ENCODE measurements at regions not wholly inside any gene's neighbourhood (a gene's known extent, or its start where the extent isn't known, plus 50 kb on each side); places are given as distances from the start of the nearest gene placed in this dataset.

DNA sequence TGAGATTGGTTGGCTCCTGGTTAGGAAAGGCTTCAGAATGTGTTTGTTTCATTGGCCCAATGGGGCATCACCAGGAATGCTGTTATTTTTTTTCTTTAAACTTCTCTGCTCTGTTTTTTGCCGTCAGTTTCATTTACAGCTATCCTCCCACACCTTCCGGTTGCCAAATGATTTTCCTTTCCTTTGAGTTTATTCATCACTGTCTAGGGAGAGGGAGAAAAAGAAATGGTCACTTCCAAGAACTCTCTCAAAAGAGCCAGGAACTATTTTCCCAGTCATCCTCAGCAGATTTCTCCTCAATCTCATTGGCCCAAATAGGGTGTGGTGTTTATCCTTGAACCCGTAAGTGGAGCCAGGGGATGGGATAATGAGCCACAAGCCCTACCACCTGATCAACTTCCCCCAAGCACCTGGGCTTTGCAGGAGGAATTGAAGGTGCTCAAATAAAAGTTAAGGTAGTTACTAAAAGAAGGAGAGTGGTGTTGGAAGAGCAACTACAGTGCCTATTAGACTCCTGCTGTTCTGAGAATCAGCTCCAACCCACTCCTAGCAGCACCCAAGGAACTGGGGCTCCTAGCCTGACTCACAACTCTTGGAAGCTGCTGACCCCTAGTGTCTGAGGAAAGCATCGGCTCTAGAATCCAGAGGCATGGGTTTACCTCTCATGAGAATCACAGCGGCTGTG, 183.8 kb upstream of the IL12A start:
- DNase-seq, result peak in 1 of 2 donors; percentile 81

DNA sequence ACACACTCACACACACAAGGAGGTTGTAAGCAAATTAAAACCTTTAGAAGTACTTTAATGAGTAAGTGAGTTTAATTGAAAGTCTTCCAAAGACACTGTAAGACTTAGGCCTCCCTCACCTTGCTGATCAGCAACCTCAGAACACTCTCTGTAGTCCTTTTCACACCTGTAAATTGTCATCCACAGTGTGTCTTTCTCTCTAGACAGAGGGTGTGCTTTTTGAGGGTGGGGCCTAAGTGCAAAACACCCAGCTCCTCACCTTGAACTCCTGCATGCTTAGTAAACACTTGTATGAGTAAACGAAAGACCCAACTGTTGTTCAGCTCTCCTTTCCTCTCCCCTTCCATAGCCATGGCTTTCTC, 183.2 kb upstream of the IL12A start:
- no peak for DNase-seq

DNA sequence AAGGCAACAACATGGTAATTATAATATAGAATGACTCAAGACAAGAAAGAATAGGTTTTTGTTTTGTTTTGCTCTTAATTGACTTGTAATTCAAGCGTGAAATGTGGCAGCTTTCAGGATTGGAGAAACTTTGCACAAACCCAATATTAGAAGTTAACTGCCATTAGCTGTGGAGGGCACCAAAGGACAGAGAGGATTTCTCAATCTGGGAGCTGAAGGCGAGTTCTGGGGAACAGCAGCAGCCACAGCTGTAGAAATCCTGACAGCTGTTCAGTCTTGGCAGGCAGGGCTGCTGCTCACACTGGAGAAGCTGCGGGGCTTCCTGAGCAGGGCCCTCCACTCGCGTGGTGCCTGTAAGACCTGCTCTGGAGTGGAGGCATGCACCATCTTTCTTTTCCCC, 182.2 kb upstream of the IL12A start:
- no peak for DNase-seq

DNA sequence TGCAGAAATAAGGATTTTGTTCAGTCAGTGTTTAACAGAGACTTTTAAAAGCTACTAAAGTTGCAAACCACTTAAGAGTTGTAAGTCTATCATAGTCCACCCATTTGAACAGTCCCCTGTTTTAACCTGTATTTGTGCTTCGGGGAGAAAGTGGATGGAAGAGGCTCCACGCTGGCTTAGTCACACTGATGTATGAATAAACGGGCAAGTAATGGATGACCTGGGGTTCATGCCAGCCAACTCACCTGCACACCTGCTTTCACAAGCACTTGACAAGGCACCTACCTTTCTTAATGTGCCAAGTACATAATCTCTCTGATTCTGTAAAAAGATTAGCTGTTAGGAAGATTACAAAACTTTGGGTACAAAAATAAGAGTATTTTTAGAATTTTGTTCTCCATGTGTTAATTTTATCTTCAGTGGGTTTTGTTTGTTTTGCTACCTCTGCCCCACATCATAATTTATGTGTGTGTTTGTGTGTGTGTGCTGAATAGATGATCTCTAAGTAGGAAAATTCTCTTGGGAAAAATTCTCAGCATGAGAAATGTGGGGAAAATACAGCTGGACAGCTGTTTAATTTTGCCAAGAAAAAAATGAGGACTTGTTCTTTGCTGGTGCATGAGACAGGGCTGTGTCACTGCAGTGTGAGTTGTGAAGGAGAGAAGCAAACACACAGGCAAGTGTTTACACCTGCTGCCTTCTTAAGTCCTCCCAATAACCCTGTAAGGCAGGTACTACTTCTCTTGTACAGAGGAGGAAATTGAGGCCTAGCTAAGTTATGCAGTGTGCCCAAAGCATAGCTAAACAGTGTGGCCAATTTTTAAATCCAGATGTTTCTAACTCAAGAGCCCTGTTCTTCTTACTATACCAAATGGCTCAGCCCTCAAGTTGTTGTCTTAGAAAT, 181.2 kb upstream of the IL12A start:
- DNase-seq, result no peak

DNA sequence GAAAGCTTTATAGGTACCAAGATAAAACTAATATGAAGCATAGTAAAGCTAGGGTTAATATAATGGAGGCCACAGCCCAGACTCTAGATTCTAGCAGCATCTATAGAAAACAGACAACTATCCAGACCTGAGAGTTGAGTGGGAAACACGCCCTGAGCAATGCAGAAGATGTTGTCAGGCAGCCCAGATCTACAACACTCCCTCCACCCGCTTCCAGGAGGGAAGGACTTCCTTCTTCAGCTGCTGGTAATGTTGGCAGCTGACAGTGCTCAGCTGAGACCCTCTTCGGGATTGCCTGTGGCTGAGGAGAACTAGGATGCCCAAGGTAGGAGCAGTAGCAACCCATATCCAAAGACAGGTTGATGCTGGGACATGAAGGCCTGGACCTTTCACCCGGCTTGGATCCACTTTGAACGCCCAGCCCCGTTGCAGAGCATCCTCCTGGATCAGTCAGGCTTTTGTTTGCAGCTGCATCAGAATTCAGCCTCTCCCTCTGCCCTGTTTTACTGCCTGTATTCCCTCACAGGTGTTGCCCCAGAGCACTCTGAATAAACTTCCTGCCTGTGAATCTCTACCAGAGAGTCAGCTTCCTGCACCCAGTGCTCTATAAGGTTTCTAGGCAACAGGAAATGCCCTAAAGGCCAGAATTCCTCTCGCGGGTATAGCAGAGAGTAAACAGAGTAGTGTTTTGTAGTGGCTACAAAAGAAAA, 174.7 kb upstream of the IL12A start:
- no peak for DNase-seq

DNA sequence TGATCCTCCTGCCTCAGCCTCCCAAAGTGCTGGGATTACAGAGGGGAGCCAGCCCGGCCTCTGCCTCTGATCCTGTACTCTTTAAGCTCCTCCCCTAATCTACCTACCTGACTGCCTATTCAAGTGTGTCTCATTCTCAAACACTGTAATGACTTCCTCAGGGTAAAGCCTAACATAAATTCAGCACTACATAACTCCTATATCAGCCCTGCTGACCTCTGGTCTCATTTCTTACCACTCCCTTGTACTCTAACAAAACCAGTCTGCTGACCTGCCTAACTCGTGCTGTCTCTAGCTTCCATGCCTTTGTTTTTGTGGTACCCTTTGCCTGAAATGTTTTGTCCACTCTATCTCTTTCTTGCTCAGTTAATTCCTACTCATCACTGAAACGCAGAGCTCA, 172.1 kb upstream of the IL12A start:
- no peak for DNase-seq

DNA sequence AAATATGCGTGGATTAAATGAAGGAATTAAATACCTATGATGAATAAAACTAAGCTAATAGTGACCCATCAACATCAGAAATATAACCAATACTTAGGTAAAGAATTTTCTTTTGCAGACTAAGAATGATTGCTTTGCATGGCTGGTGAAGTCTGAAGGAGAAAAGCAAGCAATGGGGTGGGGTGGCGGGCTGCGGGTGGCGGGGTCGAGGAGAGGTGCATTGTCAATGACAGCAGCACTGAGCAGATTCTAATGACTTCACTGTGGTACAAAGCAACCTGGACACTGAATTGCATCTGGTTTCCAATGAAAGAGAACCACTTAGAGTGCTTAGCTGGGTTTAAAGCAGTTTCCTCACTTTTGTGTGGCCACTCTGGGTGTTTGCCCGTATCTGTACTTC, 171.5 kb upstream of the IL12A start:
- no peak for DNase-seq

DNA sequence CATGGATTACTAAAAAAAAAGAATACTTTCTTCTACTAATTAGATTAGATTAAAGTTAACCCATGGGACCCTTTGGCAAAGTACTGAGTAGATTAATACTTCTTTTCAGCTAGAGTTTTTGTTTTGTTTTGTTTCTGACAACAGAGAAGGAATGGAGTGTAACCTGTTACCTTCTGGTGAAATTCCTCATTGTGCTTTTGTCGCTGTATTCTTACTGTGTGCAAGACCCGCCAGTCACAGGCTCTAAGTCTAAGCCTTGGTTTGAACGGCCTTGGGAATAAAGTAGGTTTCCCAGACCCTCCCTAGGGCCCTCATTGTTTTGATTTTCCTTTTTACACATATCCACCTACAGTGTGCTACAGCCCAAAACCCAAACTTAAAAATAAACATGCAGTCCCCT, 171.1 kb upstream of the IL12A start:
- no peak for DNase-seq

DNA sequence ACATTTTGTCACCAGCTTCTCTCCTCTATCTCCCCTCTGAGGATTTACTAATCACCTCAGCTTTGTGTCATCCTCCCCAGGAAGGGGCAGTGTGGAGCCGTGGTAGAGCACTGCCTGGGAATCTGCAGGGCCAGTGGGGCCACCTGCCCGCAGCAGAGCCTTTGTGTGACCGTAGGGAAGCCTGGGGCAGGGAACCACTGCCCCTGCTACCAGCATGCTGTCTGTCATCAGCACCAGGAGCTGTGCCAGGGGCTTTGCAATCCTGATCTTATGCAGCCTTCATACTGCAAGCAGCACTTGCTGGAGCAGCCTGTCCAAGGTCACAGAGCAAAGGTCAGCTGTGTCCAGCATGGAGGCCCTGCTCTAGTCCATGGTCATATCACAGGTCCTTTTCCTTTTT, 170.2 kb upstream of the IL12A start:
- DNase-seq, result no peak

DNA sequence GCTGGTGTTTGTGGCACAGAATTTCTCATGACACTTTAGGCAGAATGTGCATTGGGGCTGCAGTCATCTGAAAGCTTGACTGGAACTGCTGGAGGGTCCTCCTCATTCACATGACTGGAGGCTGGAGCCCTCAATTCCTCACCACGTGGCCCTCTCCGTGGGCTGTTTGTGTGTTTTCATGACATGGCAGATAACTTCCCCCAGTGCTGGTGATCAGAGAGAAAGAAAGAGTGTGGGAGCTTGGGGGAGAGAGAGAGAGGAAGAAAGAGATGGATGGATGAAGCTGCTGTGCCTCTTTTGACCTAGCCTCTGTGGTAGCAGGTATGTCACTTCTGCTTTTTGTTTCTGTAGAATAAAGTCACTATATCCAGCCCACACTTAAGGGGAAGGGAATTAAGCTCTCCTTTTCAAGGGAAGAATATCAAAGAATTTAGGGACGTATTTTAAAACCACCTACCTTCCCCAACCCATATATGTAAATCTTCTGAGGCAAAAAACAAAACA, 169.6 kb upstream of the IL12A start:
- DNase-seq, result no peak

DNA sequence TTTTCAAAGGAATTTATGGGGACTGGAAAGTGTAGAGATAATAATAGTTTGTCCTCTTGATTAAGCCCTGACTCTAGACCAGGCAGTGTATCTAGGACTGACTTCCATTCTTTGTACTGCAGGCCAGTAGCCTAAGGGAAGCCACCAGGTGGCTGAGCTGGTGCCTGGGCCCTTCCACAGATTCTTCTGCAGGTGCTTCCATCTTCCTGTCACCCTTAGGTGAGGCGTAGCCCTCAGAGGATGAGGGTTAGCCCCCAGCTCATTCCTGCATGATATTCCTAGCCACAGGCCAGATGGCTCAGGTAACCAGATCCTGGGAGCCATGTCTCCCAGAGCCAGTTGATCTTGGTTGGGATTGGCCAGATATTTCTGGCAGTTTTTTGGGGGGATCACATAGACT, 169.0 kb upstream of the IL12A start:
- DNase-seq, result no peak

DNA sequence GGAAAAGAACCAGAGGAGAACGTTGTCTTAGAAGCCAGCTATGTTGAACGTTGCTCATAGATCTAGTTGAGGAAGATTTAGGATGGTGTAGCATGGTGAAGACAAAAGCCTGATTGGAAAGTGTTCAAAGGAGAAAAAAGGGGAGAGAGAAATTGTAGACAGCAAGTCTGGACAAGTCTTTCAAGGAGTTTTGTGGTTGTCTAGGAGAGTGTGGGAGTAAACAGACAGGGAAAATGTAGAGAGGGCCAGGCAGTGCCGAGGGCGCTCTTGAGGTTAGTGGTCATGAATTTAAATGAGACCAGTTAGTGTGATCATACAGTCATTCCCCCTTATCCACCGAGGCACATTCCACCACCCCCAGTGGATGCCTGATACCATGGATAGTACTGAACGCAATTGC, 167.5 kb upstream of the IL12A start:
- no peak for DNase-seq

DNA sequence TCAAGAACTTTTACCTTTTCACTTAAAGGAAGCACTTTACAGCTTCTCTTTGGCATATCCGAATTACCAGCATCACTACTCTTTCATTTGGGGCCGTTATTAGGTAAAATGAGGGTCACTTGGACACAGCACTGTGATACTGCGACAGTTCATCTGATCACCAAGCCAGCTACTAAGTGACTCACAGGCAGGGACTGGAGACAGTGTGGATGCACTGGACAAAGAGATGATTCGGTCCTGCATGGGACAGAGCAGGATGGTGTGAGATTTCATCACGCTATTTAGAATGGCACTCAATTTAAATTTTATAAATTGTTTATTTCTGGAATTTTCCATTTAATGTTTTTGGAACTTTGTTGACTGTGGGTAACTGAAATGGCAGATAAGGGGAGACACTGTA, 166.9 kb upstream of the IL12A start:
- no peak for DNase-seq

DNA sequence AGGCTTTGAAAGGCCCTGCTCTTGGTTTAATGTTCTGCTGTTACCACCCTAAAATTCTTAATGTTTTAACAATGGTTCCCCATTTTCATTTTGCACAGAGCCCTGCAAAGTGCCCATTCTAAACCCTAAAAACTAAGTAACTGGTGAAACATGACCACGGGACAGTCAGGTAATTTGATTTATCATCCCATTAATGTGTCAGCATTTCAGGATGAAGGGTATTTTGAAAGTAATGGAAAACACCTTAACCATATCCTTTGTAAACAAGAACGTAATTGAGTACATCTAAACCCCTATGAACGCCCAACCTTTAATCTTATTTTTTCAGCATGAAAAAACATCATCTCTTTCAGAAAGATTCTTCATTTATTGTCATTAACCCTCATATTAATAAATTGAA, 164.9 kb upstream of the IL12A start:
- no peak for DNase-seq

DNA sequence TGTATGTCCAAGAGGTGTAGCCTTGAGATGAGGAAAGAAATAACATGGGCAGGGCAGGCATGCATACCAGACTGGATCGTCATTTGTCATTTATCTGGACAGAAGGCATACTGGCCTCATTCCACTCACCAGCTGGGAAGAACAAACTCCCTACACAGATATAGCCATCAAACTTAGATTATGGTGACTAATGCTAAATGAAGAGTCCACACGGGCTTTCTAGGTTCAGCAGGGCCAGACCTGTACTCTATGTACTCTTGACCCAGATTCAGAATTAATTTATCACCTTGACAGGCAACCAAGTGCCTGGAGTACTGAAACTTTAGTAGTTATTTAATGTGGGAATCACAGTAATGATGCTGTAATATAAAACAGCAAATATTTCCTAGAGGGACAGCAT, 164.3 kb upstream of the IL12A start:
- no peak for DNase-seq

DNA sequence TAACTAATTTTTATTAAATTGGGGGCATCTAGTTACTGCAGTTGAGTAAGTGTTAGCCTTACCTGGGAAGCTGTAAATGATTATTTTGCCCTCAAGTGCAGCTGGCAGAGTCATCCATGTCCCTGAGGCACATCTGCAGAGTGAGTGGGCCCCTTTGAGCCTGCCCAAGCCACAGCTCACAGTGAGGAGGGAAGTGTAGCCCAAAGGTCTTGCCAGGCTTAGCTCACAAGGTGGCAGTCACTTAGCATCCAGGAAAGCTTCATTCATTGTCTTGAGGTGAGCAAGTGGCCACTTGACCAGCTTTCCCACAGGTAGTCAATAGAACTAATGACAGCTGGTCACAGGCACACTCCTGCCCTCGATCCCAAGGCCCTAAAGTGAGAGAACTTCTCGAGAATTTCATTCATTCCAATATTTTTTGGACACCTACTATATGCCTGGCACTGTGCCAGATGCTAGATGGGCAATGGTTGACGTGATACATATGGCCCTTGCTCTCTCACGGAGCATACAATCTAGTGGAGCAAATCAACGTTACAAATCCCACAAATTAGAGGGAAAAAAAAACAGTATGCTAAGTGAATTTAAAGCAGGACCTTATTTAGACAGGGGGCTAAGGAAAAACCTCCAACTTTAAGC, 163.3 kb upstream of the IL12A start:
- no peak for DNase-seq

DNA sequence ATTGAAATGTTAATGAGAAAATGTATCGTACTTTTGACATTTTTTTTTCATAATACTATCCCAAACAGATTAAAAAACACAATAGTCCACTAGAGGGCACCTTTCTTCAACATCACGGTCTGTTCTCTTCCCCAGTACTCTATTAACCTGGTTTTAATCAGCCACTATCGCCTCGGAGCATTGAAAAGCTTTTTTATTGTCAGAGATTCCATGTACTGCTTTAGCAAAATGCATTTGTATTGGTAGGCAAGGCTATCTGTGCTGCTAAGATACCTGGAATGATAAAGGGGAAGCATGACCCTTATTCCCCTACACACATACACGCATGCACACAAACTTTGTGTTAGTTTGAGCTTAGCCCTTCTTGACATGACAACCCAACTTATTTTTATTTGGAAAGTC, 160.1 kb upstream of the IL12A start:
- DNase-seq, result peak in 1 of 2 donors; percentile 76

DNA sequence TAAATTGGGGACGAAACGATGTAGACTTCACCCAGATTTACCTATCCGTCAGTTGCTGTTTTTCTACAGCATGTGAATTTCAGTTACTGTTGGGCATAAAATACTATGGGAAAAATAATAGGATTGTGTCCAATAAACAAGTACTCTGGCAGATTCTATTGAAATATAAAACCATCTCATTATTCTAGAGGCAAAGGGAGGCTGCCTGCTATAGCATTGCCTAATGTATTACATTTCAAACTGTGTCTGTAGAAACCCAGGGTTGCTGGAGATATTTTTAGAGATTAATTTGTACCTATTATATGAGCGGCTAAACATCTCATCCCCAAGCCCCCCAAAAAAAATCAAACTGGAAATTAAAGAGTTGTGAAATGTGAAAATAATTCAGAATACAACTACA, 159.6 kb upstream of the IL12A start:
- no peak for DNase-seq

DNA sequence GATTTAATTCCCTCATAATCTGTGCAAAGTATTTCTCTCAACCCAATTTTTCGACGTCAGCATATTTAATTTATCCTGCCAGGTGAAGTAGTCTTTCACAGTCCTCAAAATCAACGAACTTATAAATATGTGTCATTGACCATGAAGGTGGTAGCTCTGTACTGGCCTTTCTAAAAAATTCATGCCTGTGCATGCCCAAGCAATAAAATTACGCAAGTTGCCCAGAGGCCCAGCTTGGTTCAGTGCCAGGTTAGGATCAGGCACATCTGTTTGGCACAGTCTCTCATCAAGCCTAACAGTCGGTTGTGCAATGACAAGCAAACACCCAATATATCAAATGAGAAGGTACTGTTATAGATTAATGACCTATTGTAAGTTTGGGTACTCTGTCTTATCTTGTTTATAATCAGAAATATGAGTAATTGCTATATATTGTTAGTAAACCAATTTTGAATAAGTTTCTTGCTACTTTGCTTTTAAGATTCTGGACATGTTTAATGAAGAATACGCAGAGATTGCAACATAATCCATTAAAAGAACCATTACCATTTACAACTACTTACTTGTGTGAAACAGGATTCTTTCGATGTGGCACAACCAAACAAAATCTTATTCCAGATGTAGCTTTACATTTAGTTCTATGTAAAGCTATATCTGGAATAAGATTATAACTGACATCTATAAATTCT, 159.0 kb upstream of the IL12A start:
- DNase-seq, result peak in 1 of 2 donors; percentile 5

DNA sequence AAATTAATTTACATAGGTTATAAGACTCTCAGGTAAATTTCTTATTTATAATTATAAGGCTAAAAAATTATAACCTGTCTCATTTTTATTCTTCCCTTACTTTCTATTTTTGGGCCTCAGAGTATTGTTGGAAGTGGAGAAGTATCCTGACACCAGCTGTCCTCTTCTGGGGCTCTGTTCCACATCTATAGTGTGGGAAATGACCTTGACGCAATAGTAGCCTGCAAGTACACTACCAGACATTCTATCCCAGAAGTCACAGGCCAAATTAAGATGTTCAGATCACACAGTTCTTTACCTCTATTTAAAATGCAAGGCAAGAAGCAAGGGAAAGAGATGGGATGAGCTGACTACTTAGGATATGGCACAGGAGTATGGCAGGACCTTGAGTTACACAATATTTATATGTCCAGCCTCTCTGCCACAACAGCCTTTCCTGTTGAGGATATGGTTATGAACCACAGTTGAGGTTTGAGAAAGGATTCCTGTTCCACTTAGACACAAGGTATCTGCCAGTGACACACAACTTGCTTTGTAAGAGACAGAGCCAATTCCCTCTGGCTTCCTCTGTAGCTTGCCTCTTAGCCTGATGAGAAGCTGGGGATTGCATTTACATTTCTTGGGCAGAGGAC, 158.0 kb upstream of the IL12A start:
- DNase-seq, result peak in 1 of 2 donors; percentile 39

DNA sequence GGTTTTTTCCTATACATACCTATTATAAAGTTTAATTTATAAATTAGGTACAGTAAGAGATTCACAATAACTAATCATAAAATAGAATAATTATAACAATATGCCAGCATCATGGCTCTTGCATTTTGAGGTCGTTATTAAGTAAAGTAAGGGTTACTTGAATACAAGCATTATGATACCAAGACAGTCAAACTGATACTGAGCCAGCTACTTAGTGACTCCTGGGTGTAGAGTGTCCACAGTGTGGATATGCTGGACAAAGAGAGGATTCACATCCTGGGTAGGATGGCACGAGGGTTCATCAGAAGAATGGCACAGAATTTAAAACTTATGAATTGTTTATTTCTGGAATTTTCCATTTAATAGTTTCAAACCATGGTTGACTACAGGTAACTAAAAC, 157.2 kb upstream of the IL12A start:
- no peak for DNase-seq

DNA sequence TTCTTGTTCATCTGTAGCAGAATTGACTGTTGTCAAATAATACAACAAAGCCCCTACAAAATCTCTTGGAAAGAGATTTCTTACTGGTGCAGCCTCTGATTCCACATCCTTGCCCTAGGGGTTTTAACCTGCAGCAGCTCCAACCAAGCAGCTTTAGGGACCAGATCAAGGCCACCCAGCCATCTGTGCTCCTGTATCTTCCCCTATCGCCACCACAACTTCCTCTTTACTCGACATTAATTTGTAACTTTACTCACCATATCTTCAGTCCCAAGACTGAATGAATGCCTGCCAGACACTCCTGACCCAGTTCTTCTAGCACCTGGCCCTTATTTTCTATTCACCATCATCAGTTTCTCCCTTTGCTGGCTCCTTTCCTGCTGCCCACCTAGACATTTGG, 156.6 kb upstream of the IL12A start:
- peak in 1 of 2 donors; percentile 79 for DNase-seq
